H9 (cell line): ENCODE measurements at regions not wholly inside any gene's neighbourhood (a gene's known extent, or its start where the extent isn't known, plus 50 kb on each side); places are given as distances from the start of the nearest gene placed in this dataset.

Experiments
- DNase-seq: peaks from one replicate; pipeline ENCODE4 v3.0.0-alpha.2; 2017
- H2AFZ ChIP-seq: one replicate; pipeline ENCODE4 v1.6.1; 2013; ENCODE audit warnings: mild to moderate bottlenecking, low read length, control low read depth, moderate library complexity
- H2AK5ac ChIP-seq: 2 replicates; pipeline ENCODE4 v1.6.1; 2013; ENCODE audit warnings: low read length, control low read depth, mixed read lengths; ENCODE audit not compliant: insufficient read length
- H2BK120ac ChIP-seq: one replicate; pipeline ENCODE4 v1.6.1; 2013; ENCODE audit warnings: low read depth, mild to moderate bottlenecking, low read length, control low read depth, inconsistent platforms; ENCODE audit not compliant: poor library complexity, severe bottlenecking
- H2BK12ac ChIP-seq: 2 replicates; pipeline ENCODE4 v1.6.1; 2013; ENCODE audit warnings: low read length, control low read depth, mixed read lengths, low read depth; ENCODE audit not compliant: insufficient read length
- H2BK15ac ChIP-seq: 2 replicates; pipeline ENCODE4 v1.6.1; 2013; ENCODE audit warnings: low read depth, low read length, control low read depth
- H2BK20ac ChIP-seq: one replicate; pipeline ENCODE4 v1.6.1; 2013; ENCODE audit warnings: low read depth, mild to moderate bottlenecking, low read length, control low read depth, inconsistent platforms; ENCODE audit not compliant: poor library complexity, severe bottlenecking
- H2BK5ac ChIP-seq: 2 replicates; pipeline ENCODE4 v1.6.1; 2013; ENCODE audit warnings: low read length, control low read depth, mixed read lengths; ENCODE audit not compliant: insufficient read length
- H3K14ac ChIP-seq: 2 replicates; pipeline ENCODE4 v1.6.1; 2013; ENCODE audit warnings: low read length, control low read depth; ENCODE audit not compliant: insufficient read depth
- H3K18ac ChIP-seq: 2 replicates; pipeline ENCODE4 v1.6.1; 2013; ENCODE audit warnings: low read depth, mild to moderate bottlenecking, mixed read lengths, low read length, control low read depth; ENCODE audit not compliant: insufficient read length
- H3K23ac ChIP-seq: 2 replicates; pipeline ENCODE4 v1.6.1; 2013; ENCODE audit warnings: low read length, control low read depth, mixed read lengths, low read depth; ENCODE audit not compliant: insufficient read length
- H3K23me2 ChIP-seq: 2 replicates; pipeline ENCODE4 v1.6.1; 2013; ENCODE audit warnings: low read depth, mild to moderate bottlenecking, mixed read lengths, low read length, control low read depth; ENCODE audit not compliant: insufficient read length, poor library complexity, severe bottlenecking
- H3K27ac ChIP-seq: 2 replicates; pipeline ENCODE4 v1.5.1; 2013; ENCODE audit warnings: low read length, control low read depth, mixed read lengths, low read depth; ENCODE audit not compliant: insufficient read length
- H3K27me3 ChIP-seq: 2 replicates; pipeline ENCODE4 v1.6.1; 2013; ENCODE audit warnings: low read length, control low read depth, inconsistent platforms; ENCODE audit not compliant: insufficient read depth
- H3K4ac ChIP-seq: 2 replicates; pipeline ENCODE4 v1.6.1; 2013; ENCODE audit warnings: low read depth, mild to moderate bottlenecking, control low read depth, inconsistent platforms, low read length, moderate library complexity
- H3K4me1 ChIP-seq: 2 replicates; pipeline ENCODE4 v1.6.1; 2013; ENCODE audit warnings: low read length, control low read depth, inconsistent platforms; ENCODE audit not compliant: insufficient read depth
- H3K4me2 ChIP-seq: 2 replicates; pipeline ENCODE4 v1.6.1; 2013; ENCODE audit warnings: low read length, control low read depth, mixed read lengths; ENCODE audit not compliant: insufficient read length, insufficient read depth
- H3K56ac ChIP-seq: 2 replicates; pipeline ENCODE4 v1.6.1; 2013; ENCODE audit warnings: low read depth, mild to moderate bottlenecking, mixed read lengths, low read length, control low read depth; ENCODE audit not compliant: insufficient read length
- H3K79me1 ChIP-seq: 2 replicates; pipeline ENCODE4 v1.6.1; 2013; ENCODE audit warnings: low read depth, mild to moderate bottlenecking, moderate library complexity, low read length, control low read depth, inconsistent platforms; ENCODE audit not compliant: insufficient read depth, poor library complexity, severe bottlenecking
- H3K79me2 ChIP-seq: 2 replicates; pipeline ENCODE4 v1.6.1; 2013; ENCODE audit warnings: low read length, control low read depth, inconsistent platforms; ENCODE audit not compliant: insufficient read depth
- H3K9ac ChIP-seq: 2 replicates; pipeline ENCODE4 v1.6.1; 2013; ENCODE audit warnings: low read length, control low read depth, mixed read lengths; ENCODE audit not compliant: insufficient read length; ENCODE audit errors: extremely low read depth
- H3K9me3 ChIP-seq: one replicate; pipeline ENCODE4 v1.6.1; 2013; ENCODE audit warnings: low read depth, low read length, inconsistent platforms; ENCODE audit not compliant: control insufficient read depth
- H3T11ph ChIP-seq: one replicate; pipeline ENCODE4 v1.6.1; 2013; ENCODE audit warnings: mild to moderate bottlenecking, low read length, control low read depth, inconsistent platforms
- H4K20me1 ChIP-seq: one replicate; pipeline ENCODE4 v1.6.1; 2013; ENCODE audit not compliant: control insufficient read depth, insufficient read length, insufficient read depth
- H4K5ac ChIP-seq: 2 replicates; pipeline ENCODE4 v1.6.1; 2013; ENCODE audit warnings: low read depth, mild to moderate bottlenecking, mixed read lengths, low read length, control low read depth; ENCODE audit not compliant: insufficient read length
- H4K8ac ChIP-seq: replicated peaks from 2 replicates; pipeline ENCODE4 v1.6.1; 2013; ENCODE audit warnings: low read length, control low read depth, mixed read lengths, low read depth; ENCODE audit not compliant: insufficient read length
- H4K91ac ChIP-seq: 2 replicates; pipeline ENCODE4 v1.6.1; 2013; ENCODE audit warnings: low read depth, mild to moderate bottlenecking, moderate library complexity, mixed read lengths, low read length, control low read depth; ENCODE audit not compliant: insufficient read length
- H3K27ac Mint-ChIP-seq, 3 experiments: 2 replicates in 2 of 3; 3 replicates in 1 of 3; pipeline ENCODE4 v1.8.0; 2020 to 2021; ENCODE audit warnings: mixed read lengths in 3 of 3, mild to moderate bottlenecking in 1 of 3, moderate library complexity in 1 of 3
- H3K27me3 Mint-ChIP-seq: 2 replicates; pipeline ENCODE4 v1.8.0; 2021; ENCODE audit warnings: low read depth, mild to moderate bottlenecking, moderate library complexity, mixed read lengths
- H3K36me3 Mint-ChIP-seq, 3 experiments: 2 replicates in 2 of 3; 3 replicates in 1 of 3; pipeline ENCODE4 v1.8.0; 2020 to 2021; ENCODE audit warnings: low read depth in 3 of 3, mixed read lengths in 3 of 3; ENCODE audit not compliant: insufficient read depth in 1 of 3
- H3K4me1 Mint-ChIP-seq, 2 experiments: 2 replicates each; pipeline ENCODE4 v1.8.0; 2020; ENCODE audit warnings: mixed read lengths in 2 of 2
- H3K4me3 Mint-ChIP-seq, 2 experiments: 2 replicates in 1 of 2; 3 replicates in 1 of 2; pipeline ENCODE4 v1.8.0; 2020 to 2021; ENCODE audit warnings: mild to moderate bottlenecking in 2 of 2, mixed read lengths in 2 of 2, moderate library complexity in 1 of 2
- H3K9me3 Mint-ChIP-seq, 2 experiments: 2 replicates in 1 of 2; 3 replicates in 1 of 2; pipeline ENCODE4 v1.8.0; 2020; ENCODE audit warnings: mild to moderate bottlenecking in 2 of 2, mixed read lengths in 2 of 2, moderate library complexity in 1 of 2
- CTCF ChIP-seq: fragments of 200-600 bp; sonication (generic); conservative IDR thresholded peaks from 3 replicates; pipeline ENCODE4 v1.8.0; 2021; ENCODE audit warnings: antibody characterized with exemption, mild to moderate bottlenecking
- WGBS: extraction: QIAGEN DNeasy Blood & Tissue Kit; methylation state at CpG from one replicate; pipeline ENCODE4 v1.1.7; 2013; ENCODE audit warnings: missing lambda C conversion rate, low lambda C conversion rate, mixed read lengths; ENCODE audit not compliant: insufficient read length; ENCODE audit errors: extremely low coverage; 5-methylcytosine and 5-hydroxymethylcytosine counted together

GRCh38 chr7:148486937-148487336, 103.6 kb upstream of the C7orf33 start:
- Histone ChIP-seq H3K79me2 (no peaks in the 10 kb centered on the region), H3K27ac (no peak overlapping the region), H4K8ac (no peak overlapping the region), H3K79me1 (no peaks in the 10 kb centered on the region), H2AFZ (no peak overlapping the region), H3K14ac (no peak overlapping the region), H2AK5ac (no peak overlapping the region), H2BK15ac (no peak overlapping the region), H3K23me2 (no peaks in the 10 kb centered on the region), H2BK5ac (no peak overlapping the region), H3K56ac (no peak overlapping the region), H4K91ac (no peak overlapping the region), H3K4me2 (no peak overlapping the region), H3K23ac (no peak overlapping the region), H4K20me1 (no peaks in the 10 kb centered on the region), H3K27me3 (no peaks in the 10 kb centered on the region), H3K18ac (no peak overlapping the region), H3T11ph (no peak overlapping the region), H2BK120ac (no peak overlapping the region), H3K4me1 (no peaks in the 10 kb centered on the region), H3K4ac (no peak overlapping the region), H3K9ac (no peak overlapping the region), H2BK20ac (no peak overlapping the region), H2BK12ac (no peak overlapping the region), H4K5ac (no peak overlapping the region), H3K9me3 (no peaks in the 10 kb centered on the region)
- Mint-ChIP-seq H3K36me3 (no peaks in the 10 kb centered on the region), H3K27me3 (peaks cover 4% of the 10 kb centered on the region), H3K4me3 (no peak overlapping the region), H3K9me3 (0 out of 5 replicates have a peak, but pooled peaks cover 0 to under 1% of the 10 kb centered on the region in 2 experiments), H3K4me1 (peaks cover 0 to 2% of the 10 kb centered on the region in 2 experiments; a peak in 1 of 4 replicates), H3K27ac (no peak overlapping the region)
- DNase-seq, result no peak
- WGBS, result no CpG with 5 or more reads among the region's 7 CpGs
- no peak for TF ChIP-seq CTCF
